NCI-H526 treated with DMSO at 0.1 percent for 48 hours (cell line): ENCODE measurements at regions not wholly inside any gene's neighbourhood (a gene's known extent, or its start where the extent isn't known, plus 50 kb on each side); places are given as distances from the start of the nearest gene placed in this dataset.

Experiments
- DNase-seq: peaks from one replicate; lab custom pipeline; 2025; lab: John Stamatoyannopoulos, UW

DNA sequence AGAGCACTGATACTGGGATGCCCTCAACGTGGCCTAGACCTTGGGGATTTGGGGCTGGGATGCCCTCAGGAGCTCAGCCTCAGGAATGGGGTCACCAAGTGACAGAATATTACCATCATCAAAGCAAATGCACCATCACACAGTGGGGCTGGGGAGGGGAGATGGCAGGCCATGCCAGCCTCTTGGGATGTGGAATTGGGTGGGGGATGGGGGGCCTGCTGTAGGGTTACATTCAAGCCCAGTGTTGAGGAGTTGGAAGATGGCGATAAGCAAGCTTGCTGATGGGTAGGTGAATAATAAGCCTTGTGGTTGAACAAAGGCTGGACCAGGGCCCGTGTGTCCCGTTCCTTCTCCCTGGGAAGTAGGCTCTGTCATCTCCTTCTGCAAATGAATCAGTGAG lies 69.1 kb upstream of the GPR12 start:
- DNase-seq, result no peak

DNA sequence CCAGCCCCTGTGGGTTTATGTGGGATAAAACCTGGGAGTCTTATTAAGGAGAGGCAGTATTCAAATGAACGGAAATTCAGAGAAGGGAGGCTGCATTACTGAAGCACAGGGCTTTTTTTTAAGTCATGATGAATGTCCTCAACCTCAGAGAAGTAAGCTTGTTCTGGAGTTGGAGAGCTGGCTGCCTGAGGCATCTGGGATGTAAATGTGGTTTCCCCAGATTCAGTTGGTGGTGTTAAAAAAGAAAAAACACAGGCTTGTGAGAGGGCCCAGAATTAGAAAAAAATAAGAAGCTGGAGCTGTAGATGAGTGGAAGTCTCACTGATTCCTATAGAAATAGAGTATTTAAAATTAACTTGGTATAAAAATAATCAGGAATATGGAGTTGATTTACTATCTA lies 64.0 kb upstream of the GPR12 start:
- DNase-seq, result no peak

DNA sequence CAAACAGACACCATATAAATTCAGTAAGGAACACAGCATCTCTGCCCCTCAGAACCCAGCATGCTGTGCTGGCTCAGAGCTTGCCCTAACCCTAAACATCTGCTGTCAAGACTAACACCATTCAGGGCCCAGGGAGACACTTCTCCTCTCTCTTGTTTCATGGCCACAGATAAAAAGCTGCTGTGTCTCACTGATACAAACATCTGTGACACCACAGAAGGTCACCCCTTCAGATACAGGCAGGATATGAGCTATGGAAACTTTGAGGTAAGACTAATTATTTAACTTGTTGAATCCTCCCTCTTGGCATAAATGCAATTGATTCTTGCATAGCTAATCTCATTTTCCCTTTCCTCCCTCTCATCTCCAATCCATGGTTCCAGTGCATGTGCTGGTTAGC lies 61.6 kb upstream of the GPR12 start:
- no peak for DNase-seq

DNA sequence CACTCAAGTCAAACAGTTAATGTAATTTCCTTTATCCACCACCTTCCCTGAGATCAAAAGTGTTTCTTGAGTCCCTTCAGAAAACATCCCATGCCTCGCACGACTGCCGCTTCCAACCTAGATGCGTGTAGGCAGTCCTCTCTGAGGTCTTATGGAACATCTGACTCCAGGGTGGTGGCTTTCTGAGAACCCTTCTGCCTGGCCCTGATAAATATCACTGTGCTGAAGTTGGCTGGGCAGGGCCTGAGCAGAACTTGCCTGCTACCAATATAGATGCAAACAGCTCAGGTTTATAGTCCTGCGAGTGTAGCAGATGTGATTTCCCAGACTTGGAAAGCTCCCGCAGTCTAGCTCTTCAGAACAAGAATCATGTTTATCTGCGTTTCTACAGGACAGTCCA lies 61.1 kb upstream of the GPR12 start:
- no peak for DNase-seq

GRCh38 chr13:26820871-26821270 lies 60.3 kb upstream of the GPR12 start:
- DNase-seq, result no peak

DNA sequence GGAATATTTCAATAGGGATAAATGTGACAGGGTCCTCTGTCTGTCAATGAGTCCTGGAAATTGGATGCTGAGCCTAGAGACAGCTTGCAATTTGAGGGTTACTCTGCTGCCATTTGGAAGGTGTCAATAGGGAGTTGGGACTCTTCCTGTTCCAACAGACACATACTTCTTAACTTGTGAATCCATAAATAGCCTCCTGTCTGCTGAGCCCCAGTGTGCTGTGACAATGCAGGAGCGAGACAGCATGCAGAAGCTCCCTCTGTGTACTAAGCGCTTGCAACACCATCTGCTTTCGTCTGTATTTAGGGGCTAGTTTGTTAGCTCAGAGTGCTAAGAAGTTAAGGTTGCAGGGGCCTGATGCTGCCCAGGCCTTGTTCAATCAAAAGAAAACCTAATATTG lies 58.5 kb upstream of the GPR12 start:
- no peak for DNase-seq

GRCh38 chr13:26816881-26817280 lies 56.3 kb upstream of the GPR12 start:
- DNase-seq, result no peak

- no peak for DNase-seq
Measured at GRCh38 chr13:26813980-26814348, 53.4 kb upstream of the GPR12 start.

DNA sequence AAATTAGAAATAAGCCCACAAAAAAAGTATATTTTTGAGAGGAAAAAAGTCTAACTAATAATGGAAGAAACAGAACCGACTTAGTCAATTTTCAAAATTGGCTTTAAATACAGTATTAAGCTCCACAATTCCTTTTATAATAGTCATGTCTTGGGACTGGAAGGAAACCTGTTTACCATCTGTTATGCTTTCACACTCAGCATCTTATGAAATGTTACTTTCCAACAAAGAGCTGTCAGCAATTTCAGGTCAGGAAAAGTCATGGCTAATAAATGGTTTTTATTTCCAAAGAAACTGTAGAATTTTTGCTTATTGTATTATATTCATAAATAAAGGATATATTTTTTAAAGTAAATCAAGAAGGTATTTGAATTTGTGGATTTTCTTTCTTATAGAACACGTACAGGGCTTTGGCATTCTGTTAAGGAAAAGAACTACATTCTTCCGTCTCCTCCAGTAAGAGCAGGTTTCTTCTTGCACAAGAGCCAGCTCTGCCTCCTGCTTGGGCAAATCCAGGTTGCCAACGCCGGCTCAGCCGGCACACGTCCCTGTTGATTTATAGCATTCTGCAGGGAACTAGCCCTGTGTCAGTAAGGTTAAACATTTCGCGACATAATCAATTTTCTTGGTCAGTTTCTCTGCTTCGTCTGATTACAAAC lies 52.9 kb upstream of the GPR12 start:
- DNase-seq, result no peak

DNA sequence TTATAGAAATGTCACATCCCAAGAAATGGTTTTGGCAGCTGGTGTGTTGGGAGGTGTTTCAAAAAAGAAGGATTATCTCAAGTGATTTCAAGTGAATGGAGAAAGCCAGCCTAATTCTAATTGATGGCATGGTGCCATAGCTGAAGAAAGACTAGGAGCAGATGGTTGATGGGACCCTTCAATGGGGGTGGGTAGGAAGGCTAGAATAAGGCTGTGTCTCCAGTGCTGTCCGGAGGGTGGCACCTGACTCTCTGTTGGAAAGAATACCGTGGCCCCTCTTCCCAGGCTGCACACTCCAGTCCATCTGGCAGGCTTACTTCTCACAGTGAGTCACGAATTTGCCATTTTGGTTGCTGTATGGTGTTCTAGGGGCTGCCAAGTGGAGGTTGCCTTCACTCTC lies 51.0 kb upstream of the GPR12 start:
- DNase-seq, result no peak
